ENCODE measurements at regions not wholly inside any gene's neighbourhood (a gene's known extent, or its start where the extent isn't known, plus 50 kb on each side); places are given as distances from the start of the nearest gene placed in this dataset.

- Mint-ChIP-seq H3K9me3 (ENCODE audit: low read depth) (peaks cover 23% of the 10 kb centered on the region), H3K27me3 (ENCODE audit: low read depth) (peaks cover 1% of the 10 kb centered on the region), H3K36me3 (ENCODE audit: low read depth) (peaks cover 15% of the 10 kb centered on the region), H3K27ac (ENCODE audit: unreplicated experiment) (no peak overlapping the region), H3K4me3 (ENCODE audit: unreplicated experiment) (no peak overlapping the region), H3K4me1 (ENCODE audit: low read depth) (no peaks in the 10 kb centered on the region)
- TF ChIP-seq CTCF (IDR thresholded peaks at IDR 0.05), result no peak
- DNase-seq (ENCODE audit: low spot score), result no peak
Measured at GRCh38 chr2:238517209-238517608, 90.5 kb downstream of the ASB1 start.

- Mint-ChIP-seq H3K27ac (ENCODE audit: unreplicated experiment) (peak overlapping the region; percentile 52), H3K27me3 (ENCODE audit: low read depth) (peaks cover 5% of the 10 kb centered on the region), H3K36me3 (ENCODE audit: low read depth) (peaks cover 18% of the 10 kb centered on the region), H3K4me3 (ENCODE audit: unreplicated experiment) (no peak overlapping the region), H3K4me1 (ENCODE audit: low read depth) (no peaks in the 10 kb centered on the region), H3K9me3 (ENCODE audit: low read depth) (peaks cover 23% of the 10 kb centered on the region)
- DNase-seq (ENCODE audit: low spot score), result peak; percentile 19
- no peak for TF ChIP-seq CTCF (IDR thresholded peaks at IDR 0.05)
Measured at GRCh38 chr2:238518172-238518820, 91.6 kb downstream of the ASB1 start.

- Mint-ChIP-seq H3K4me1 (ENCODE audit: low read depth) (no peaks in the 10 kb centered on the region), H3K4me3 (ENCODE audit: unreplicated experiment) (no peak overlapping the region), H3K36me3 (ENCODE audit: low read depth) (peaks cover 18% of the 10 kb centered on the region), H3K27ac (ENCODE audit: unreplicated experiment) (no peak overlapping the region), H3K27me3 (ENCODE audit: low read depth) (peaks cover 8% of the 10 kb centered on the region), H3K9me3 (ENCODE audit: low read depth) (peaks cover 23% of the 10 kb centered on the region)
- no peak for TF ChIP-seq CTCF (IDR thresholded peaks at IDR 0.05)
- DNase-seq (ENCODE audit: low spot score), result peak; percentile 46
Measured at GRCh38 chr2:238518821-238519186, 92.1 kb downstream of the ASB1 start.

GRCh38 chr2:238520359-238520886 lies 93.7 kb downstream of the ASB1 start:
- H3K27me3 Mint-ChIP-seq (ENCODE audit: low read depth), result peaks cover 7% of the 10 kb centered on the region
- TF ChIP-seq CTCF (IDR thresholded peaks at IDR 0.05), result no peak
- no peak overlapping the region for H3K27ac Mint-ChIP-seq (ENCODE audit: unreplicated experiment)
- H3K4me3 Mint-ChIP-seq (ENCODE audit: unreplicated experiment), result no peak overlapping the region
- H3K9me3 Mint-ChIP-seq (ENCODE audit: low read depth), result peaks cover 21% of the 10 kb centered on the region
- peaks cover 16% of the 10 kb centered on the region for H3K36me3 Mint-ChIP-seq (ENCODE audit: low read depth)
- DNase-seq (ENCODE audit: low spot score), result no peak
- peaks cover under 1% of the 10 kb centered on the region for H3K4me1 Mint-ChIP-seq (ENCODE audit: low read depth)

GRCh38 chr2:238521002-238521401 lies 94.3 kb downstream of the ASB1 start:
- Mint-ChIP-seq H3K27ac (ENCODE audit: unreplicated experiment) (no peak overlapping the region), H3K4me1 (ENCODE audit: low read depth) (peaks cover 3% of the 10 kb centered on the region), H3K9me3 (ENCODE audit: low read depth) (peaks cover 15% of the 10 kb centered on the region), H3K27me3 (ENCODE audit: low read depth) (peaks cover 7% of the 10 kb centered on the region), H3K4me3 (ENCODE audit: unreplicated experiment) (no peak overlapping the region), H3K36me3 (ENCODE audit: low read depth) (peaks cover 15% of the 10 kb centered on the region)
- no peak for TF ChIP-seq CTCF (IDR thresholded peaks at IDR 0.05)
- DNase-seq (ENCODE audit: low spot score), result no peak
